Trophoblast cell (in vitro differentiated cells and primary cell): ENCODE measurements at regions not wholly inside any gene's neighbourhood (a gene's known extent, or its start where the extent isn't known, plus 50 kb on each side); places are given as distances from the start of the nearest gene placed in this dataset.

ENCODE experiments used
- DNase-seq, 2 donors: peaks; one replicate each; pipeline ENCODE4 v3.0.0-alpha.2; 2016
- H2AFZ ChIP-seq: 2 replicates; pipeline ENCODE4 v1.6.1; 2013; ENCODE audit warnings: low read length, moderate library complexity, mild to moderate bottlenecking; ENCODE audit not compliant: insufficient read depth, poor library complexity
- H2AK5ac ChIP-seq: 2 replicates; pipeline ENCODE4 v1.6.1; 2013; ENCODE audit warnings: mild to moderate bottlenecking, low read length
- H2BK120ac ChIP-seq: 2 replicates; pipeline ENCODE4 v1.6.1; 2013; ENCODE audit warnings: low read length, mild to moderate bottlenecking, moderate library complexity; ENCODE audit not compliant: insufficient read depth, poor library complexity
- H2BK12ac ChIP-seq: 2 replicates; pipeline ENCODE4 v1.6.1; 2013; ENCODE audit warnings: mild to moderate bottlenecking, low read length, moderate library complexity
- H2BK5ac ChIP-seq: 2 replicates; pipeline ENCODE4 v1.6.1; 2013; ENCODE audit warnings: low read length, low read depth, moderate library complexity, mild to moderate bottlenecking; ENCODE audit not compliant: poor library complexity
- H3K14ac ChIP-seq: 2 replicates; pipeline ENCODE4 v1.6.1; 2013; ENCODE audit warnings: mild to moderate bottlenecking, low read length
- H3K18ac ChIP-seq: 2 replicates; pipeline ENCODE4 v1.6.1; 2013; ENCODE audit warnings: mild to moderate bottlenecking, low read length
- H3K23ac ChIP-seq: 2 replicates; pipeline ENCODE4 v1.6.1; 2013; ENCODE audit warnings: low read length
- H3K27ac ChIP-seq: 2 replicates; pipeline ENCODE4 v1.5.1; 2013; ENCODE audit warnings: low read depth, mild to moderate bottlenecking, inconsistent platforms, low read length, moderate library complexity
- H3K27me3 ChIP-seq: 2 replicates; pipeline ENCODE4 v1.6.1; 2013; ENCODE audit warnings: inconsistent platforms, mild to moderate bottlenecking, low read length, moderate library complexity; ENCODE audit not compliant: insufficient read depth
- H3K36me3 ChIP-seq, 2 experiments: 1 replicate in 1 of 2; 2 replicates in 1 of 2; pipeline ENCODE4 v1.6.1; 2013; ENCODE audit warnings: low read length in 2 of 2, mild to moderate bottlenecking in 2 of 2, moderate library complexity in 1 of 2; ENCODE audit not compliant: insufficient read depth in 2 of 2, control insufficient read depth in 1 of 2
- H3K4ac ChIP-seq: 2 replicates; pipeline ENCODE4 v1.6.1; 2013; ENCODE audit warnings: low read depth, mild to moderate bottlenecking, low read length, moderate library complexity
- H3K4me1 ChIP-seq, 2 experiments: 1 replicate in 1 of 2; 2 replicates in 1 of 2; pipeline ENCODE4 v1.6.1; 2013; ENCODE audit warnings: low read length in 2 of 2, mild to moderate bottlenecking in 2 of 2, moderate library complexity in 1 of 2; ENCODE audit not compliant: insufficient read depth in 2 of 2, control insufficient read depth in 1 of 2
- H3K4me2 ChIP-seq: 2 replicates; pipeline ENCODE4 v1.6.1; 2013; ENCODE audit warnings: inconsistent platforms, mild to moderate bottlenecking, low read length, moderate library complexity
- H3K4me3 ChIP-seq: 2 replicates; pipeline ENCODE4 v1.5.1; 2013; ENCODE audit warnings: mild to moderate bottlenecking, low read depth, low read length, inconsistent platforms
- H3K79me1 ChIP-seq: one replicate; pipeline ENCODE4 v1.6.1; 2013; ENCODE audit warnings: low read length
- H3K79me2 ChIP-seq: 2 replicates; pipeline ENCODE4 v1.6.1; 2013; ENCODE audit warnings: low read length, mild to moderate bottlenecking; ENCODE audit not compliant: control insufficient read depth, insufficient read depth, poor library complexity
- H3K9ac ChIP-seq: 2 replicates; pipeline ENCODE4 v1.6.1; 2013; ENCODE audit warnings: mild to moderate bottlenecking, low read length
- H3K9me3 ChIP-seq: 2 replicates; pipeline ENCODE4 v1.6.1; 2013; ENCODE audit warnings: low read depth, mild to moderate bottlenecking, control low read depth, inconsistent platforms, low read length; ENCODE audit not compliant: insufficient read depth
- H4K12ac ChIP-seq: 2 replicates; pipeline ENCODE4 v1.6.1; 2013; ENCODE audit warnings: low read depth, mild to moderate bottlenecking, low read length, moderate library complexity
- H4K8ac ChIP-seq: 2 replicates; pipeline ENCODE4 v1.6.1; 2013; ENCODE audit warnings: low read depth, mild to moderate bottlenecking, low read length, moderate library complexity
- H4K91ac ChIP-seq: one replicate; pipeline ENCODE4 v1.6.1; 2013; ENCODE audit warnings: low read depth, mild to moderate bottlenecking, low read length, moderate library complexity
- WGBS: extraction: QIAGEN DNeasy Blood & Tissue Kit; methylation state at CpG from one replicate; pipeline ENCODE4 v1.1.7; 2013; ENCODE audit warnings: missing lambda C conversion rate; ENCODE audit not compliant: insufficient read length, insufficient coverage; ENCODE audit errors: extremely low coverage; 5-methylcytosine and 5-hydroxymethylcytosine counted together

GRCh38 chr2:126494593-126494992, 161.4 kb upstream of the GYPC start:
- no peak overlapping the region for H2BK12ac ChIP-seq
- no peaks in the 10 kb centered on the region for H3K79me2 ChIP-seq
- no peaks in the 10 kb centered on the region for H3K27me3 ChIP-seq
- H3K79me1 ChIP-seq = no peaks in the 10 kb centered on the region
- no peaks in the 10 kb centered on the region for H3K36me3 ChIP-seq
- no peak overlapping the region for H4K8ac ChIP-seq
- H3K4ac ChIP-seq = no peak overlapping the region
- H3K4me2 ChIP-seq = no peak overlapping the region
- no peak overlapping the region for H2BK120ac ChIP-seq
- H3K23ac ChIP-seq = no peak overlapping the region
- H3K4me1 ChIP-seq = no peaks in the 10 kb centered on the region
- DNase-seq = no peak
- no peak overlapping the region for H3K14ac ChIP-seq
- no peaks in the 10 kb centered on the region for H3K9me3 ChIP-seq
- H3K9ac ChIP-seq = no peak overlapping the region
- no peak overlapping the region for H4K91ac ChIP-seq
- no peak overlapping the region for H3K27ac ChIP-seq
- H4K12ac ChIP-seq = no peak overlapping the region
- no peak overlapping the region for H3K18ac ChIP-seq
- H2AFZ ChIP-seq = no peak overlapping the region
- no peak overlapping the region for H3K4me3 ChIP-seq
- H2AK5ac ChIP-seq = no peak overlapping the region
- no peak overlapping the region for H2BK5ac ChIP-seq

DNA sequence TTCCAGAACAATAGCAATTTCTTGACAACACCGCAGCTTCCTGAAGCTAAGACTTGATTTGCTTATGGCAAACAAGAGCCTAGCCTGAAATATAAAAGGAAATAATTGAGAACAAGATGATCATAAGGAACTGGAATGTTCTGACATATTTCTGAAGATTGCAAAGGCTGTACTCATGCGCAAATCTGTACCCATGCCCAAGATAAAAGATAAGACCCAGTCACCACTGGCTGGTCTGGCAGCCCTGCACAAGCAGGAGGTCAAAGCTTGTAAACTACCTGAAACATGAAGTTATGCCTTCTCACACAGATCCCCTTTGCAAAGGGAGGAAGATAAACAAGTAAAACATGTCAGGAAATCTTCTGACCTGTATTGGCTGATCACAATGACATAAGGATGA, 160.8 kb upstream of the GYPC start:
- H3K9me3 ChIP-seq = no peaks in the 10 kb centered on the region
- H3K27me3 ChIP-seq = no peaks in the 10 kb centered on the region
- no CpG with 5 or more reads among the region's 2 CpGs for WGBS
- no peak overlapping the region for H3K9ac ChIP-seq
- DNase-seq = peak in 1 of 2 donors; percentile 10
- H3K4me1 ChIP-seq = no peaks in the 10 kb centered on the region
- no peaks in the 10 kb centered on the region for H3K79me1 ChIP-seq
- no peak overlapping the region for H3K18ac ChIP-seq
- H4K91ac ChIP-seq = no peak overlapping the region
- H2AK5ac ChIP-seq = no peak overlapping the region
- no peaks in the 10 kb centered on the region for H3K79me2 ChIP-seq
- H3K14ac ChIP-seq = no peak overlapping the region
- no peak overlapping the region for H2BK5ac ChIP-seq
- no peak overlapping the region for H3K4me3 ChIP-seq
- no peak overlapping the region for H3K23ac ChIP-seq
- H2AFZ ChIP-seq = no peak overlapping the region
- H4K8ac ChIP-seq = no peak overlapping the region
- no peak overlapping the region for H4K12ac ChIP-seq
- no peak overlapping the region for H3K4me2 ChIP-seq
- H2BK120ac ChIP-seq = no peak overlapping the region
- no peaks in the 10 kb centered on the region for H3K36me3 ChIP-seq
- H3K27ac ChIP-seq = no peak overlapping the region
- no peak overlapping the region for H3K4ac ChIP-seq
- H2BK12ac ChIP-seq = no peak overlapping the region

DNA sequence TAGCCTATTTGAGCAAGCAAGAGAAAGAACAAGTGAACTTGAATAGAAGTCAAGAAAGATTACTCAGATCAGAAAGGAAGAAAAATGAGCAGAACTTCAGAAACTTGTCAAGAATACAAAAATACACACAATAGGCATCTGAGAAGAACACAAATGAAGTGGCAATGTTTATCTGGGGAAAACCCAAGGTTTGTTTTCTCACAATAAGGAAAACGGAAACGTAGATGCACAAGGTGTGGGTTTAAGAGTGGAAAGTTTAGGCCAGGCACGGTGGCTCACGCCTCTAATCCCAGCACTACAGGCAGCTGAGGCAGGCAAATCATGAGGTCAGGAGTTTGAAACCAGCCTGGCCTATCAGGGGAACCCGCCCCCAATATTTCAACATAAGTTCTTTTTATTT, 159.5 kb upstream of the GYPC start:
- Histone ChIP-seq H3K79me1 (no peaks in the 10 kb centered on the region), H2BK120ac (no peak overlapping the region), H2BK12ac (no peak overlapping the region), H3K9me3 (no peaks in the 10 kb centered on the region), H3K4ac (no peak overlapping the region), H2AK5ac (no peak overlapping the region), H3K27me3 (no peaks in the 10 kb centered on the region), H3K4me3 (no peak overlapping the region), H3K79me2 (no peaks in the 10 kb centered on the region), H2BK5ac (no peak overlapping the region), H4K8ac (no peak overlapping the region), H3K27ac (no peak overlapping the region), H3K36me3 (no peaks in the 10 kb centered on the region), H4K12ac (no peak overlapping the region), H3K4me2 (no peak overlapping the region), H3K4me1 (no peaks in the 10 kb centered on the region), H2AFZ (no peak overlapping the region), H3K23ac (no peak overlapping the region), H3K14ac (no peak overlapping the region), H3K9ac (no peak overlapping the region), H3K18ac (no peak overlapping the region), H4K91ac (no peak overlapping the region)
- no CpG with 5 or more reads among the region's 5 CpGs for WGBS
- no peak for DNase-seq

DNA sequence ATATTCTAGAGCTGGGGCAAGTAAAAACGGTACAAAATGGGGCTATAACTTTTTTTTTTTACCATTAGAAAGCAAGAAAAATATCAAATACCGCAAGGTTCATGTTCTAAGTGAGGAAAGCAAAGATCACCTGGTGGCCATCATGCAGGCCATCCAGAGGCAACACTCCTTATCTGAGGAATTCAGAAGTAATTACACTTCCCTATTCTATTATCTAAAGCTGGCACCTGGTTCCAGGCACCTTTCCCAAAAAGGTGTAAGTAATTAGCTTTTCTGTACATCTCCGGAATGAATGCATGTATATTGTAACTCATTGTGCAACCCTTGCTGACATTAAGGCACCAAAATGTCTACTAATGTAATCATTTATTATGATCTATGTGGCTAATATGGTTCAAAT, 152.5 kb upstream of the GYPC start:
- WGBS = no CpG with 5 or more reads among the region's 3 CpGs
- no peaks in the 10 kb centered on the region for H3K79me2 ChIP-seq
- H2BK5ac ChIP-seq = no peak overlapping the region
- H3K18ac ChIP-seq = no peak overlapping the region
- no peak overlapping the region for H2AK5ac ChIP-seq
- no peak overlapping the region for H4K91ac ChIP-seq
- H2AFZ ChIP-seq = no peak overlapping the region
- H3K4ac ChIP-seq = no peak overlapping the region
- no peak overlapping the region for H3K27ac ChIP-seq
- H2BK120ac ChIP-seq = no peak overlapping the region
- no peak overlapping the region for H3K4me2 ChIP-seq
- no peak overlapping the region for H3K14ac ChIP-seq
- no peak overlapping the region for H4K8ac ChIP-seq
- no peaks in the 10 kb centered on the region for H3K79me1 ChIP-seq
- H3K4me3 ChIP-seq = no peak overlapping the region
- H3K27me3 ChIP-seq = no peaks in the 10 kb centered on the region
- H3K36me3 ChIP-seq = no peaks in the 10 kb centered on the region
- no peaks in the 10 kb centered on the region for H3K4me1 ChIP-seq
- no peak overlapping the region for H3K9ac ChIP-seq
- H2BK12ac ChIP-seq = no peak overlapping the region
- H4K12ac ChIP-seq = no peak overlapping the region
- DNase-seq = no peak
- H3K23ac ChIP-seq = no peak overlapping the region
- H3K9me3 ChIP-seq = no peaks in the 10 kb centered on the region

DNA sequence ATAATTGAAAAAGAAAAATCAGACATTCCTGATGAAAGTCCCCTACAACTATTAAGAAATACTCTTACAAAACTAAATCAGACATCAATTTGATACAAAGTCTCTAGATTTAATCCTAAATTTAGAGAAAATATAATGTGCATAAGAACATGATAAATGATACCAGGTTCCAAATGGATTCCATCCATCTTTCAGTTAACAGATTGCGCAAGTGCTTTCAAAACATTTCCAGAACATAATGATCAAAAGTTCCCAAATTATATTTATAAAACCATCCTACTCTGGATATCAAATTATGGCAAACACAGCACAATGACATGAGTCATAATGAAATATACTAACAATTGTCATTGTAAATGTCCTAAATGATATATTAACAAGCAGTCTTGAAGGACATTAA, 151.0 kb upstream of the GYPC start:
- no peak overlapping the region for H2AK5ac ChIP-seq
- H3K4me3 ChIP-seq = no peak overlapping the region
- H4K91ac ChIP-seq = no peak overlapping the region
- no peak overlapping the region for H4K8ac ChIP-seq
- no peak overlapping the region for H2AFZ ChIP-seq
- H3K79me2 ChIP-seq = no peaks in the 10 kb centered on the region
- no peaks in the 10 kb centered on the region for H3K36me3 ChIP-seq
- H3K4me2 ChIP-seq = no peak overlapping the region
- no peak overlapping the region for H2BK120ac ChIP-seq
- no peak for DNase-seq
- WGBS = no CpG with 5 or more reads among the region's 1 CpG
- H3K27ac ChIP-seq = no peak overlapping the region
- no peak overlapping the region for H3K23ac ChIP-seq
- H3K4ac ChIP-seq = no peak overlapping the region
- peaks cover 2% of the 10 kb centered on the region for H3K79me1 ChIP-seq
- no peak overlapping the region for H4K12ac ChIP-seq
- no peak overlapping the region for H2BK5ac ChIP-seq
- H3K27me3 ChIP-seq = no peaks in the 10 kb centered on the region
- H3K9ac ChIP-seq = no peak overlapping the region
- no peak overlapping the region for H3K14ac ChIP-seq
- no peak overlapping the region for H2BK12ac ChIP-seq
- no peaks in the 10 kb centered on the region for H3K9me3 ChIP-seq
- H3K18ac ChIP-seq = no peak overlapping the region
- H3K4me1 ChIP-seq = peaks cover 0 to 2% of the 10 kb centered on the region in 2 experiments
